BLaER1 treated with 17β-estradiol and CSF1 and Interleukin-3, amounts not matched to agents 10 nM and 100 nM (cell line): ENCODE measurements at regions not wholly inside any gene's neighbourhood (a gene's known extent, or its start where the extent isn't known, plus 50 kb on each side); places are given as distances from the start of the nearest gene placed in this dataset.

Experiments used
- H3K27ac ChIP-seq, 11 experiments: shearing (Covaris generic); formaldehyde crosslinking; 2 replicates each; pipeline ENCODE4 v1.8.1; 2022
- H3K27me3 ChIP-seq, 11 experiments: shearing (Covaris generic); formaldehyde crosslinking; 2 replicates each; pipeline ENCODE4 v1.8.1; 2022
- H3K36me3 ChIP-seq, 11 experiments: shearing (Covaris generic); formaldehyde crosslinking; 2 replicates each; pipeline ENCODE4 v1.8.1; 2022
- H3K4me1 ChIP-seq, 10 experiments: shearing (Covaris generic); formaldehyde crosslinking; 2 replicates each; pipeline ENCODE4 v1.8.1; 2022
- H3K4me2 ChIP-seq, 11 experiments: shearing (Covaris generic); formaldehyde crosslinking; 2 replicates each; pipeline ENCODE4 v1.8.1; 2022
- H3K4me3 ChIP-seq, 10 experiments: shearing (Covaris generic); formaldehyde crosslinking; 2 replicates each; pipeline ENCODE4 v1.8.1; 2022
- H3K9ac ChIP-seq, 11 experiments: shearing (Covaris generic); formaldehyde crosslinking; 2 replicates each; pipeline ENCODE4 v1.8.1; 2022
- H3K9me3 ChIP-seq, 11 experiments: shearing (Covaris generic); formaldehyde crosslinking; replicated peaks in 1 of 11; 2 replicates each; pipeline ENCODE4 v1.8.1; 2022
- H4K20me1 ChIP-seq, 11 experiments: shearing (Covaris generic); formaldehyde crosslinking; 2 replicates each; pipeline ENCODE4 v1.8.1; 2022
- Cebpa-rat ChIP-seq, 11 experiments: shearing (Covaris generic); IDR thresholded peaks; 2 replicates each; pipeline ENCODE4 v1.8.1; 2022

DNA sequence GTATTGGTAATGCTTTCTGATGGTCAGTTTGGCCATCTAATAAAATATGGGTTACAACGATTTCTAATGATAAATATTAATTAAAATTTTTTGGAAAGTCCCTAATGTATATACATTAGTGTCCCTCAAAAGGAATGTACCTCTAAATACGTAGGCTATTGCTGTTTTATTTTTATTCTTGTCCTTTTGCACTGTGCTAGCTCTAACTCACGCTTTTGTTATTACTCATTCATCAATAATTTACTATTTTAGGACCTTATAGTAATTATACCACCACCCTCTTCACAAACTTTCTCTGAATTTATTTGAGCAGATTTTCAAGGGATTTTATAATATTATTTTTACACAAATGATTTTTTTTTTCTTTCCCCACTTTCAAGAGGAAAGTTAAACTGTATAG lies 795.9 kb upstream of the PCDH9 start:
- Histone ChIP-seq H3K27me3 (no peaks in the 10 kb centered on the region), H3K4me2 (no peak overlapping the region), H3K4me1 (no peaks in the 10 kb centered on the region), H3K4me3 (no peak overlapping the region), H3K36me3 (no peaks in the 10 kb centered on the region), H3K9me3 (no peaks in the 10 kb centered on the region; a peak in 1 of 22 replicates), H4K20me1 (no peaks in the 10 kb centered on the region), H3K9ac (no peak overlapping the region), H3K27ac (no peak overlapping the region)
- no peak for TF ChIP-seq Cebpa-rat (IDR thresholded peaks at IDR 0.05)

DNA sequence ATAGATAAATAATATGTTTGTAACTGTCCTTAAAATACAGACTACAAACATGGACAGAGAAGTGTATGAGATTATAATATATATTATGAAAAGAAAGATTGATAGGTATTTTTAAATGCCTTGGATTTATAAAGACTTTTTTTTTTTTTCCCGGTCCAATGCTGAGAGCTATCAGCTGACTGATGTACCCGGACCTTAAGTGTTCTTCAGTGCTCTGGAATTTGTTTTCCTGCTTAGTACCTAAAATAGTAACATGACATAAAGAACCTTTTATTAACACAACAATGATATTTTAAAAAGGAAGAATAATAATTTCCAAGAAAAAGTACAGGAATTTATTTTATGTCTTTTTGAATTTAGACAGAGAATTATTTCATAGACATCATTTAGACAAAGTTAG lies 795.5 kb upstream of the PCDH9 start:
- no peaks in the 10 kb centered on the region for H3K36me3 ChIP-seq
- H3K9ac ChIP-seq = no peak overlapping the region
- TF ChIP-seq Cebpa-rat (IDR thresholded peaks at IDR 0.05) = no peak

DNA sequence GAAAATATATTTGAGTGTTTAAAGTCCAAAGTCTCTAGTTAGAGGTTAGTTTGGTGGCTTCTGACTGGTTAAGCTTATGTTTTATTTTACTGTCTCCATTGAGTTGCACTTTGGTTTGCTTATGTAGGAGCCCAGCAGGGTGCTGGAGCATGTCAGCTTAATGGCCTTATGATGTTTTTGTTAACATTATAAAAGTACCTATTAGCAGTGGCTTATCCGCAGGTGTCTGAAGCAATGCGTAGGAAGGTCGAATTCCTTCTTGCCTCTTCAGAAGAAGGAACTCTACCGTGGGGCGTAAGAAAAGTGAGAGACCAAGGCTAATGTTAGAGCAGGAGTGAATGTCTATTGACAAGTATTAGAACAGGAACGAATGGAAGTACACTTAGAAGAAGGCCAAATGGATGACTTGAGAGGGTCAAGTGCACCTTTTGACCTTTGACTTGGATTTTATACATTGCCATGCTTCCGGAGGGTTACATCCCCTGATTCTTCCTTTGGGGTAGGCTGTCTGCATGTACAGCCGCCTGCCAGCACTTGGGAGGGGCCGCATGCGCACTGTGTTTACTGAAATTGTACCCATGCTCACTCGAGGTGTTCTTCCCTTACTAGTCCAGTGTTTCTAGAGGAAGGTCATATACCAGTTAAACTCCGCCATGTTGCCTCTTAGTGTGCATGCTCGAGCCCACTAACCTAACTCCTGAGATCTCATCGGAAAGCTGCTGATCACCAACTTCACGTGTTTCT lies 793.9 kb upstream of the PCDH9 start:
- H3K36me3 ChIP-seq = no peaks in the 10 kb centered on the region
- no peak overlapping the region for H3K9ac ChIP-seq
- H3K9me3 ChIP-seq = no peaks in the 10 kb centered on the region; a peak in 1 of 22 replicates
- H3K4me2 ChIP-seq = no peak overlapping the region
- TF ChIP-seq Cebpa-rat (IDR thresholded peaks at IDR 0.05) = no peak
- no peak overlapping the region for H3K4me3 ChIP-seq
- no peaks in the 10 kb centered on the region for H4K20me1 ChIP-seq
- no peaks in the 10 kb centered on the region for H3K4me1 ChIP-seq
- H3K27me3 ChIP-seq = no peaks in the 10 kb centered on the region
- no peak overlapping the region for H3K27ac ChIP-seq

More for the DNA sequence above, 795.5 kb upstream of the PCDH9 start:
- Histone ChIP-seq H3K4me2 (no peak overlapping the region), H3K4me3 (no peak overlapping the region), H4K20me1 (no peaks in the 10 kb centered on the region), H3K9me3 (no peaks in the 10 kb centered on the region; a peak in 1 of 22 replicates), H3K27me3 (no peaks in the 10 kb centered on the region), H3K4me1 (no peaks in the 10 kb centered on the region), H3K27ac (no peak overlapping the region)

DNA sequence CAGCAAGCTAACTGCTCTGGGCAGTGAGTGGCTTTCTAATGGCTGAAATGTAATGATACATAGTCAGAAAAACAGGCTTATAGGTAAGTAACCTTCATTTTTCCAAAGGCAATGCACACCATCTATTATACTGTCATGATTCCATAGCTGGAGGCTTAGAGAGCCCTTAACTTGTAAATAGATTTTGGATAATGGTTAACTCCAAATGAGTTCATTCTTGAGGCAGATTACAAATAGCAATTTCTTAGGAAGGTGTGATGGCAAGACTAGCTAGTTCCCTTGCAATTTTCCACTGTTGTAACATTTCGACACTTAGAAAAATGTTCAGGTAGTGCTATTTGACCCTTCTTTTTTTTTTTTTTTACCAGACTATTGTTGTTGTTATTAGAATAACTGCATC lies 789.8 kb upstream of the PCDH9 start:
- Histone ChIP-seq H3K4me2 (no peak overlapping the region), H3K4me3 (no peak overlapping the region), H3K4me1 (no peaks in the 10 kb centered on the region), H4K20me1 (no peaks in the 10 kb centered on the region), H3K27me3 (no peaks in the 10 kb centered on the region), H3K36me3 (no peaks in the 10 kb centered on the region), H3K9me3 (no peaks in the 10 kb centered on the region; a peak in 1 of 22 replicates), H3K27ac (no peak overlapping the region), H3K9ac (no peak overlapping the region)
- TF ChIP-seq Cebpa-rat (IDR thresholded peaks at IDR 0.05) = no peak

DNA sequence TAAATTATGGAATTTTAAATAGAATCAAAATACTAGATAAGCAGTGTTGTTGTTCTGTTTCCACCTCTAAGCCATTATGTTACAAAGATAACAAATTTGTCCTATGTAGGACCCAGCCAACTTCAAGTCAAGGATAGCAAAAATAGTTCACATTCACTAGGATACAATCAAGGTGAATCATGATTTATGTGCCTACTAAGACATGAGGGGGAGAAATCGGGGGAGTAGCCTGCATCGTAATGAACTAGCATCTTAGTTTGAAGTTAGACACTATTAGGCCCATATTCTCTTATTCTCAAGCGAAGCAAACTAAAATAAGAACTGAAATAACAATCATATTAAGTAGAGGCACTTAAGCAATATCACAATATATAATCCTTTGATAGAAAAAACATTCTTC lies 779.4 kb upstream of the PCDH9 start:
- Histone ChIP-seq H3K36me3 (no peaks in the 10 kb centered on the region), H3K4me2 (no peak overlapping the region), H4K20me1 (no peaks in the 10 kb centered on the region), H3K4me1 (no peaks in the 10 kb centered on the region), H3K27ac (no peak overlapping the region), H3K4me3 (no peak overlapping the region), H3K9me3 (no peaks in the 10 kb centered on the region), H3K27me3 (no peaks in the 10 kb centered on the region), H3K9ac (no peak overlapping the region)
- no peak for TF ChIP-seq Cebpa-rat (IDR thresholded peaks at IDR 0.05)

DNA sequence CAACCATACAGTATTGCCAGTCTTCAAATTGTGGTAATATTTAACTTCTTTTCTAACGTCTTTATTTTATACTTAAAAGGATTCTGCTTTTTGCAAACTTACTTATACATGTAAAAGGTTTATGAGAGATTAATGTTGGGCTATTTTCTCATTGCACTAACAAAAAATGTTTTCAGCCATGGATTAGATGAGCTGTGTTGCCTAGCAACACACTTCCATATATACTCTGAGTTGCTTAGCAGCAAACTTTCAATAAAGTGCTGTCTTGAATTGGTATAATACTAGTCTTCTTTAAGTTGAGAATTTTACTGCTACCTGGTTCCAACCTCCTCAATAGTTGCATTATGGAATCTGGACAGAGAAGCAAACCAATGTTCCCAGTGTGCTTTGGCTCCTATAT lies 777.4 kb upstream of the PCDH9 start:
- H3K9me3 ChIP-seq = no peaks in the 10 kb centered on the region
- no peak overlapping the region for H3K9ac ChIP-seq
- H3K27ac ChIP-seq = no peak overlapping the region
- H3K36me3 ChIP-seq = no peaks in the 10 kb centered on the region
- H3K4me3 ChIP-seq = no peak overlapping the region
- no peaks in the 10 kb centered on the region for H4K20me1 ChIP-seq
- no peaks in the 10 kb centered on the region for H3K27me3 ChIP-seq
- TF ChIP-seq Cebpa-rat (IDR thresholded peaks at IDR 0.05) = no peak
- no peaks in the 10 kb centered on the region for H3K4me1 ChIP-seq
- no peak overlapping the region for H3K4me2 ChIP-seq

DNA sequence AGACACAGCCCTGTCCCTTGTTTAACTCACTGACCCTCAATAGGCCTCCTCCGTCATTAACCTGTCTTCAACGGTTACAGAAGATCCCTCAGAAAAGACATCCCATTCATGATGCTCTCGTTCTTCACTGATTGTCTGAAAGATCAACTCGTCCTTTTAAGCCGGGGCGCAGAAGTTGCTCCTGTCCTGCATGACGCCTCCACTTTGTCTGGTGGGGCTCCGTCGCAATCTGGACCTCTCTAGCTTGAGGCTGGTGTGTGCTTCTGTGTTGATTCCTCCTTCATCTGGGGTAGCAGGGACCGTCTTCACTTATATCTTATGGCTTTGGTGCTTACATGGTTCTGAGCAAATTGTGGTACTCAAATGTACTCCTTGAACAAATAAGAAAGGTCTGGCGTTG lies 766.0 kb upstream of the PCDH9 start:
- Histone ChIP-seq H3K4me2 (no peak overlapping the region), H3K4me1 (no peaks in the 10 kb centered on the region), H4K20me1 (no peaks in the 10 kb centered on the region), H3K4me3 (no peak overlapping the region), H3K27me3 (no peaks in the 10 kb centered on the region), H3K9ac (no peak overlapping the region), H3K9me3 (no peaks in the 10 kb centered on the region), H3K27ac (no peak overlapping the region), H3K36me3 (no peaks in the 10 kb centered on the region)
- TF ChIP-seq Cebpa-rat (IDR thresholded peaks at IDR 0.05) = no peak

DNA sequence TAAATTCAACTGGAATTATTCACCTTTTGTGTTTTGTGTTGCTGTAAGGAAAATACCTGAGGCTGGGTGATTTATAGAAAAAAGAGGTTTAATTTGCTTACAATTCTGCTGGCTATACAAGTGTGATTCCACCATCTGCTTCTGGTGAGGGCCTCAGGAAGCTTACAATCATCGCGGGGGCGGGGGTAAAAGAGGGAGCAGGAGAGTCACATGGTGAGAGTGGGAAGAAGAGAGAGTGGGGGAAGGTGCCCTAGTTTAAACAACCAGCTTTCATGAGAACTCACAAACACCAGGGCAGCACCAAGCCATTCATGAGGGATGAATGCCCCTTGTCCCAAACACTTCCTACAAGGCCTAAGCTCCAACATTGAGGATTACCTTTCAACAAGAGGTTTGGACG lies 760.7 kb upstream of the PCDH9 start:
- Histone ChIP-seq H3K4me1 (no peaks in the 10 kb centered on the region), H3K27me3 (no peaks in the 10 kb centered on the region), H3K36me3 (no peaks in the 10 kb centered on the region), H3K9ac (no peak overlapping the region), H3K4me3 (no peak overlapping the region), H3K4me2 (no peak overlapping the region), H3K27ac (no peak overlapping the region), H3K9me3 (no peaks in the 10 kb centered on the region), H4K20me1 (no peaks in the 10 kb centered on the region)
- no peak for TF ChIP-seq Cebpa-rat (IDR thresholded peaks at IDR 0.05)

DNA sequence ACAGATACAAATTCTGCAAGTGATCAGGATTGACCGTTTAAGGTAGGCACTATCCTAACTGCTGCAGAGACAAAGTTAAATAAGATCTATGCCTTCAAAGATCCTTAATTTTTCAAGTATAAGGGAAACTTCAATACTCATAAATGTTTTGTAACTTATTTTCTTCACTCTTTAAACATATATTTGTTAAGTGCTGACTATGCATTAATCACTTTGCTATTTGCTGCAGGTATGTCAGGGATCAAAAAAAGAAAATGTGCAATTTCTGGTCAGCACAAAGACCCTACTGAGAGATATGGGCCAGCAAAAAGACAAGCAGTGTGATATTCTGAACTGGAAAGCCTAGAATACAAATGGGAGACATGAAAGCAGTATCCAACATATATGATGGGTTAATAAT lies 756.1 kb upstream of the PCDH9 start:
- Histone ChIP-seq H3K4me2 (no peak overlapping the region), H3K27me3 (no peaks in the 10 kb centered on the region), H3K27ac (no peak overlapping the region), H3K9me3 (no peaks in the 10 kb centered on the region), H3K4me1 (no peaks in the 10 kb centered on the region), H3K9ac (no peak overlapping the region), H4K20me1 (no peaks in the 10 kb centered on the region), H3K4me3 (no peak overlapping the region), H3K36me3 (no peaks in the 10 kb centered on the region)
- no peak for TF ChIP-seq Cebpa-rat (IDR thresholded peaks at IDR 0.05)

DNA sequence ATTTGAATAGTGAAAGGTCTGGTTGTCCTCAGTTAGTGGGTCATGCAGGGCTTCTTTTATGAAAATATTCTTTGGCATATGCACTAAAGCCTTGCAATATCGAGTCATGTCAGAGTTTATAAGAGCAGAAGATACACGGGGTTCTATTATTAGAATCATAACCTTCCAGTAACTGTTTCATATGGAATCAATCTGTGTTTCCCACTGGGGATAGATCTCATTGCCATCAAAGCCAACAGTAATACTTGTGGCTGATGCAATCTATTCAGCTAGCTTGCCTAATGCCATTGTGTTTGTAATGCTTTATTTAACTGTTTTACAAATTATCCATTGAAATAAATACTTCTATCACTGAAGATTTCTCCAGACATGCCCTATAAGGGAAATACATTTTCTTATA lies 746.9 kb upstream of the PCDH9 start:
- Histone ChIP-seq H3K4me2 (no peak overlapping the region), H3K4me3 (no peak overlapping the region), H4K20me1 (no peaks in the 10 kb centered on the region), H3K9ac (no peak overlapping the region), H3K27me3 (no peaks in the 10 kb centered on the region), H3K36me3 (no peaks in the 10 kb centered on the region), H3K9me3 (no peaks in the 10 kb centered on the region), H3K4me1 (no peaks in the 10 kb centered on the region), H3K27ac (no peak overlapping the region)
- no peak for TF ChIP-seq Cebpa-rat (IDR thresholded peaks at IDR 0.05)
